Mucosa of descending colon (tissue), 3 donors: ENCODE measurements at regions not wholly inside any gene's neighbourhood (a gene's known extent, or its start where the extent isn't known, plus 50 kb on each side); places are given as distances from the start of the nearest gene placed in this dataset.

ENCODE experiments used
- ATAC-seq: fragments of 200-7000 bp; cut with Tn5 transposase; one replicate; pipeline ENCODE4 v1.9.1; 2020; ENCODE audit warnings: mild to moderate bottlenecking, moderate library complexity
- DNase-seq, 3 donors: peaks; one replicate each; pipeline ENCODE4 v3.0.0-alpha.2; 2020
- H3K36me3 ChIP-seq: fragments of 200-600 bp; one replicate; pipeline ENCODE4 v1.8.0; 2021; ENCODE audit warnings: low read depth, mild to moderate bottlenecking
- H3K4me1 ChIP-seq: fragments of 200-600 bp; one replicate; pipeline ENCODE4 v1.8.0; 2021; ENCODE audit warnings: low read depth, mild to moderate bottlenecking
- H3K4me3 ChIP-seq: fragments of 200-600 bp; one replicate; pipeline ENCODE4 v1.8.0; 2021; ENCODE audit warnings: mild to moderate bottlenecking
- H3K9me3 ChIP-seq: fragments of 200-600 bp; one replicate; pipeline ENCODE4 v1.8.0; 2021; ENCODE audit warnings: mild to moderate bottlenecking
- CTCF ChIP-seq: fragments of 200-600 bp; IDR thresholded peaks from one replicate; pipeline ENCODE4 v1.8.0; 2022; ENCODE audit warnings: antibody characterized with exemption, mild to moderate bottlenecking
- intact Hi-C, 2 donors: fragments of 100-400 bp; cut with DNase I in 1 of 2; cut with micrococcal nuclease in 1 of 2; formaldehyde crosslinking; loops; one replicate each; pipeline versions ENCODE4 v1.11.0 to v1.11.1; 2022; cut with DNase I, micrococcal nuclease
- donor health status: DM: no; HTN: no; CAD: no; lungs with moderate emphysema.
- donor health status: DM: no; HTN: no; CAD: no.
- donor health status: DM: no; HTN: yes; CAD: no.

GRCh38 chr11:10938231-10938630 lies 80.4 kb upstream of the ZBED5 start:
- no peak for TF ChIP-seq CTCF
- no peak for DNase-seq
- no peaks in the 10 kb centered on the region for H3K36me3 ChIP-seq
- H3K4me1 ChIP-seq: peaks cover 8% of the 10 kb centered on the region
- H3K9me3 ChIP-seq: no peaks in the 10 kb centered on the region
- no peak for ATAC-seq
- H3K4me3 ChIP-seq: no peak overlapping the region
- intact Hi-C loops: loop anchor here in 1 of 2 donors (10.0 kb wide), 1 partner anchor 133 kb away; the partner anchor contains the start of gene EIF4G2

- no peak for ATAC-seq
- peak in 1 of 3 donors; percentile 21 for DNase-seq
Measured at GRCh38 chr11:10937385-10937771, 79.5 kb upstream of the ZBED5 start.

DNA sequence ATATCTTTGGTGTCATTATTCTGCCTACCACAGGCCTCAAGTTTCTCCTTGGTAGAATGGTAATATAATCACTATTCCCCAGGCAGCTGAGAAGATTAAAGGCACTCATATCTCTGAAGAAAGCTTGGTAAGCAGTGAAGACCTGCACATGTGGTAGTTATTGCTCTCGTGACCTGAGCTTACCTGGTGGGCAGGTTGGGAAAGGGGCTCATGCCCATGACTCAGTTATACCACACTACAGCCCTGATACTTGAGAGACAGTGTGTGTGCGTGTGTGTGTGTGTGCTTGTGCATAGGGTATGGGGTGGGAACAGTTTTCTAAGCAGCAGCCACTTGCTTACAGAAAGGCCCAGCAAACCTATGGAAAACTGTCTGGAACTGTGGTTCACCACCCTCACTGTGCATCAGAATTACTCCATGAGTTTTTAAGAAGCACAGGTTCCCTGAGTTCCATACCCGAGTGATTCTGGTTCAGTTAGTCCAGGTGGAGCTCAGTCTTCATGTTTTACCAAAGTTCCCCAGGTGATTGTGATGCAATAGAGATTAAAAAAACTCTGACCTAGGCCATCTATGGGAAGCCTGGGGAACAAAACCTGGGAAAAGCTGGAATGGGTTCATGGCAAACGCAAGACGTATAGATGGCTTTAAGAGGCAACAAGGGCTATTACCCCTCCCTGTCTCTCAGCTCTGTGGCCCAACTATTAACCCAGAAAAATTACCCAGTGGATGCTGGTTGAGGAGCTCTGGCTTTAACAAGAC lies 79.0 kb upstream of the ZBED5 start:
- Histone ChIP-seq H3K4me1 (peaks cover 12% of the 10 kb centered on the region), H3K9me3 (no peaks in the 10 kb centered on the region), H3K4me3 (no peak overlapping the region), H3K36me3 (no peaks in the 10 kb centered on the region)
- ATAC-seq (no peak), DNase-seq (no peak)
- intact Hi-C loops: loop anchor here in 1 of 2 donors (10.0 kb wide), 1 partner anchor 132 kb away; the partner anchor contains the start of gene EIF4G2
- TF ChIP-seq CTCF: no peak

More at GRCh38 chr11:10937385-10937771, 79.5 kb upstream of the ZBED5 start:
- TF ChIP-seq CTCF: no peak
- intact Hi-C loops: loop anchor here in 1 of 2 donors (10.0 kb wide), 1 partner anchor 133 kb away; the partner anchor contains the start of gene EIF4G2
- Histone ChIP-seq H3K36me3 (no peaks in the 10 kb centered on the region), H3K4me3 (no peak overlapping the region), H3K9me3 (no peaks in the 10 kb centered on the region), H3K4me1 (peaks cover 9% of the 10 kb centered on the region)

GRCh38 chr11:10935015-10935559 lies 77.2 kb upstream of the ZBED5 start:
- Histone ChIP-seq H3K4me1 (peaks cover 12% of the 10 kb centered on the region), H3K4me3 (no peak overlapping the region), H3K9me3 (no peaks in the 10 kb centered on the region), H3K36me3 (no peaks in the 10 kb centered on the region)
- peak in 2 of 3 donors; percentile 29 to 46 for DNase-seq
- intact Hi-C loops: loop anchor here in 1 of 2 donors (10.0 kb wide), 1 partner anchor 130 kb away; the partner anchor contains the start of gene EIF4G2
- no peak for TF ChIP-seq CTCF
- ATAC-seq: peak; percentile 36

- Histone ChIP-seq H3K4me3 (no peak overlapping the region), H3K36me3 (no peaks in the 10 kb centered on the region), H3K4me1 (peaks cover 14% of the 10 kb centered on the region), H3K9me3 (no peaks in the 10 kb centered on the region)
- ATAC-seq (peak; percentile 46), DNase-seq (peak; percentile 50 to 66 (median 65))
- no peak for TF ChIP-seq CTCF
- intact Hi-C loops: loop anchor here (5.0 to 10.0 kb wide), 3 partner anchors 77 to 130 kb away; partner anchors contain the start of genes EIF4G2 (in 1 of the 2) and ZBED5 (in 1 of the 2)
Measured at GRCh38 chr11:10934293-10934860, 76.5 kb upstream of the ZBED5 start.
